Cardiac fibroblast (primary cell): ENCODE measurements at regions not wholly inside any gene's neighbourhood (a gene's known extent, or its start where the extent isn't known, plus 50 kb on each side); places are given as distances from the start of the nearest gene placed in this dataset.

Source experiments
- DNase-seq, 2 donors: peaks; one replicate each; pipeline versions ENCODE4 v3.0.0 to v3.0.0-alpha.2; 2010; ENCODE audit warnings: low read depth in 2 of 2
- H3K4me3 ChIP-seq, 2 donors: replicated peaks in 1 of 2; 1 replicate in 1 of 2; 2 replicates in 1 of 2; pipeline ENCODE4 v1.5.1; 2011; ENCODE audit warnings: low read depth in 2 of 2, low read length in 2 of 2, mild to moderate bottlenecking in 2 of 2, moderate library complexity in 1 of 2
- CTCF ChIP-seq: IDR thresholded peaks from one replicate; pipeline ENCODE4 v1.5.1; 2011; ENCODE audit warnings: low read depth, mild to moderate bottlenecking, low read length, inconsistent platforms

GRCh38 chr4:132982151-132982550, 166.9 kb upstream of the PCDH10 start:
- DNase-seq = peak; percentile 3 to 31
- no peak overlapping the region for H3K4me3 ChIP-seq
- TF ChIP-seq CTCF = no peak

GRCh38 chr4:132991111-132991510, 158.0 kb upstream of the PCDH10 start:
- no peak for TF ChIP-seq CTCF
- peak in 1 of 2 donors; percentile 5 for DNase-seq
- no peak overlapping the region for H3K4me3 ChIP-seq

- TF ChIP-seq CTCF = no peak
- peak in 1 of 2 donors; percentile 28 for DNase-seq
- H3K4me3 ChIP-seq = no peak overlapping the region
These were observed 156.4 kb upstream of the PCDH10 start for GRCh38 chr4:132992686-132993085.

- DNase-seq = no peak
- no peak for TF ChIP-seq CTCF
- no peak overlapping the region for H3K4me3 ChIP-seq
These were observed 150.4 kb upstream of the PCDH10 start for GRCh38 chr4:132998585-132999230.

GRCh38 chr4:133000012-133000411, 149.1 kb upstream of the PCDH10 start:
- no peak overlapping the region for H3K4me3 ChIP-seq
- DNase-seq = peak in 1 of 2 donors; percentile 47
- TF ChIP-seq CTCF = no peak

- H3K4me3 ChIP-seq = no peak overlapping the region
- TF ChIP-seq CTCF = no peak
- no peak for DNase-seq
These were observed 145.9 kb upstream of the PCDH10 start for GRCh38 chr4:133003169-133003568.

- DNase-seq = no peak
- no peak overlapping the region for H3K4me3 ChIP-seq
- TF ChIP-seq CTCF = no peak
These were observed 134.5 kb upstream of the PCDH10 start for GRCh38 chr4:133014473-133015135.
